Gastroesophageal sphincter (tissue), 3 donors: ENCODE measurements at regions not wholly inside any gene's neighbourhood (a gene's known extent, or its start where the extent isn't known, plus 50 kb on each side); places are given as distances from the start of the nearest gene placed in this dataset.

Experiments used
- CTCF ChIP-seq, 4 experiments: fragments of 200-600 bp in 2 of 4; fragments of 450-650 bp in 2 of 4; sonication (generic) in 1 of 4; IDR thresholded peaks; one replicate each; pipeline ENCODE4 v1.5.1; 2017 to 2019; ENCODE audit warnings: antibody characterized with exemption in 4 of 4, mild to moderate bottlenecking in 2 of 4, moderate library complexity in 2 of 4
- EP300 ChIP-seq: sonication (generic); formaldehyde crosslinking; IDR thresholded peaks from one replicate; pipeline ENCODE4 v1.6.1; 2017; ENCODE audit warnings: antibody characterized with exemption, mild to moderate bottlenecking
- POLR2A ChIP-seq, 2 donors: fragments of 450-650 bp; IDR thresholded peaks; one replicate each; pipeline ENCODE4 v1.6.1; 2017; ENCODE audit warnings: antibody characterized with exemption in 2 of 2, mild to moderate bottlenecking in 2 of 2, moderate library complexity in 1 of 2
- POLR2AphosphoS5 ChIP-seq: sonication (generic); formaldehyde crosslinking; IDR thresholded peaks from one replicate; pipeline ENCODE4 v1.6.1; 2017; ENCODE audit warnings: antibody characterized with exemption

GRCh38 chr14:82045339-82045738 is 511.7 kb upstream of the SEL1L start:
- TF ChIP-seq CTCF (IDR thresholded peaks at IDR 0.05) (no peak), EP300 (no peak), POLR2A (IDR thresholded peaks at IDR 0.05) (no peak), POLR2AphosphoS5 (no peak)
